Neutrophil (primary cell): ENCODE measurements at regions not wholly inside any gene's neighbourhood (a gene's known extent, or its start where the extent isn't known, plus 50 kb on each side); places are given as distances from the start of the nearest gene placed in this dataset.

Source experiments
- H3K27ac ChIP-seq: fragments of 200-600 bp; sonication (generic); 2 replicates; pipeline ENCODE4 v1.5.1; 2016; ENCODE audit warnings: mild to moderate bottlenecking, moderate library complexity
- H3K27me3 ChIP-seq: fragments of 200-600 bp; sonication (generic); 2 replicates; pipeline ENCODE4 v1.6.0; 2016; ENCODE audit warnings: mild to moderate bottlenecking
- H3K36me3 ChIP-seq: fragments of 200-600 bp; sonication (generic); 2 replicates; pipeline ENCODE4 v1.5.1; 2017
- H3K4me1 ChIP-seq, 2 experiments: fragments of 200-600 bp in 1 of 2; sonication (generic) in 1 of 2; 1 replicate in 1 of 2; 2 replicates in 1 of 2; pipeline versions ENCODE4 v1.5.1 to v1.6.1; 2013 to 2016; ENCODE audit warnings: low read depth in 1 of 2, low read length in 1 of 2, mild to moderate bottlenecking in 1 of 2, moderate library complexity in 1 of 2; ENCODE audit not compliant: control insufficient read depth in 1 of 2, insufficient read depth in 1 of 2
- H3K4me3 ChIP-seq, 2 experiments: fragments of 200-600 bp in 1 of 2; sonication (generic) in 1 of 2; 1 replicate in 1 of 2; 2 replicates in 1 of 2; pipeline ENCODE4 v1.5.1; 2013 to 2016; ENCODE audit warnings: low read depth in 1 of 2, low read length in 1 of 2, mild to moderate bottlenecking in 1 of 2, moderate library complexity in 1 of 2
- H3K9me3 ChIP-seq: fragments of 200-600 bp; sonication (generic); 2 replicates; pipeline ENCODE4 v1.5.1; 2016
- TF ChIP-seq, protein P1 (sequence below): fragments of 200-600 bp; sonication (generic); IDR thresholded peaks from 2 replicates; pipeline ENCODE4 v1.5.1; 2016; ENCODE audit warnings: antibody characterized with exemption

DNA sequence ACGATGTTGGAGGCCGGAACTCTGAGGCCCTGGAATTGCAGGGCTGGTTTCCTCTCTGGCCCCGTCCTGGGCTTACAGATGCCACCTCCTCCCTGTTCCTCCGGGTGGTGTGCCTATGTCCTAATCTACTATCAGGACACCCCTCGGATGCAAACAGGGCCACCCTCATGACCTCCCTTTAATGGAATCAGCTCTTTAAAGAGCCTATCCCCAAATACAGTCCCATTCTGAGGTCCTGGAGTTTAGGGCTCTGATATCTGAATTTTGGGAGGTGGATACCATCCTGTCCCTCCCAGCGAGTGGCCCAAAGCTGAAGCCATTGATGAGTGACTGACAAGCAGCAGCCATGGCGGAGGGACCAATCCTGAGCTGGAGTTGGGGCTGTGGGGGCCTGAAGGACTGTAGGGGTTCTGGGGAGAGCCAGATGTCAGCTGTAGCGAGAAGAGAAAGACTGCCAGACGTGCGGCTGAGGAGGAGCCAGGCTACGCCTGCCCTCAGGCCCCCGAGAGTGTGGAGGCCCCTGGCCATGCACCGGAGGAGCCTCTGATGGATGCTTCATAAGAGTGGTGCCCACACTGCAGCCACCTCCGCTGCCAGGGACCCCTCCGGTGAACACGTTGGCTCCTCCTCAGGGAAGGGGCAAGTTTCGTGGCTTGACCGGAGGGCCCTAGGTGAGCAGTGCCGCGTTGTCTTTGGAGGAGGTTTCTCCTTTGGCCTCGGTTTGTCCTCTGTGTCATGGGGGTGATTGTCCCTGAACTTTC lies 100.2 kb downstream of the KIF26A start:
- no peaks in the 10 kb centered on the region for H3K27me3 ChIP-seq
- H3K9me3 ChIP-seq = peaks cover 5% of the 10 kb centered on the region
- H3K4me1 ChIP-seq = no peaks in the 10 kb centered on the region
- no peak overlapping the region for H3K27ac ChIP-seq
- no peak overlapping the region for H3K4me3 ChIP-seq
- no peaks in the 10 kb centered on the region for H3K36me3 ChIP-seq
- TF ChIP-seq, protein P1, sequence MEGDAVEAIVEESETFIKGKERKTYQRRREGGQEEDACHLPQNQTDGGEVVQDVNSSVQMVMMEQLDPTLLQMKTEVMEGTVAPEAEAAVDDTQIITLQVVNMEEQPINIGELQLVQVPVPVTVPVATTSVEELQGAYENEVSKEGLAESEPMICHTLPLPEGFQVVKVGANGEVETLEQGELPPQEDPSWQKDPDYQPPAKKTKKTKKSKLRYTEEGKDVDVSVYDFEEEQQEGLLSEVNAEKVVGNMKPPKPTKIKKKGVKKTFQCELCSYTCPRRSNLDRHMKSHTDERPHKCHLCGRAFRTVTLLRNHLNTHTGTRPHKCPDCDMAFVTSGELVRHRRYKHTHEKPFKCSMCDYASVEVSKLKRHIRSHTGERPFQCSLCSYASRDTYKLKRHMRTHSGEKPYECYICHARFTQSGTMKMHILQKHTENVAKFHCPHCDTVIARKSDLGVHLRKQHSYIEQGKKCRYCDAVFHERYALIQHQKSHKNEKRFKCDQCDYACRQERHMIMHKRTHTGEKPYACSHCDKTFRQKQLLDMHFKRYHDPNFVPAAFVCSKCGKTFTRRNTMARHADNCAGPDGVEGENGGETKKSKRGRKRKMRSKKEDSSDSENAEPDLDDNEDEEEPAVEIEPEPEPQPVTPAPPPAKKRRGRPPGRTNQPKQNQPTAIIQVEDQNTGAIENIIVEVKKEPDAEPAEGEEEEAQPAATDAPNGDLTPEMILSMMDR = no peak

DNA sequence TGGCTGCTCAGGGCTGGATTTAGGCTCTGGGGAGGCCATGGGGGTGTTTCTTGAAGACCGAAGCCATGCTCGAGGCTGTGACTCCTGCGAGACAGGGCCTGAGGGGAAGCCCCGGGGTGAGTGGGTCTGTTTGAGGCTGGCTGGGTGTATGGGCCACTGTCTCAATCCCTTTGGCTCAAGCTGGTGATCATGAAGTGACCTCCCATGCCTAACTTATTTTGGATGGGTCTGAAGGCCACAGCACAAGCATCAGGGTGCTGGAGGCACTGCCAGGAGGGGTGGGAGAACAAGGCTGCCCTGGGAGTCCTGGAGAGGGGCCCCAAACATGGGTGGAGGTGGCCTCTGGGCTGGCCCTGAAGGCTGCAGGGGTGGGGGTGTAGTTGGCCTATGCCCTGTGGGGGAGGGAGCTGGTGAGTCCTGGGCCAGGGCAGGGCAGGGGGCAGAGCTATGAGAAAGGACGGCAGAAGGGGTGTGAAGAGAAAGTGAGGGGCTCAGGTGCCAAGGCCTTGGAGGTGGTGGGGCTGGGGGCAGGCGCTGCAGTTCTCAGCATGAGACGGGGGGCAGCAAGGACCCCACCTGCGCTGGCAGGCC lies 100.9 kb downstream of the KIF26A start:
- H3K9me3 ChIP-seq = peaks cover 5% of the 10 kb centered on the region
- H3K4me3 ChIP-seq = no peak overlapping the region
- no peaks in the 10 kb centered on the region for H3K27me3 ChIP-seq
- no peak overlapping the region for H3K27ac ChIP-seq
- H3K4me1 ChIP-seq = no peaks in the 10 kb centered on the region
- H3K36me3 ChIP-seq = no peaks in the 10 kb centered on the region
- TF ChIP-seq, protein P1 = no peak

DNA sequence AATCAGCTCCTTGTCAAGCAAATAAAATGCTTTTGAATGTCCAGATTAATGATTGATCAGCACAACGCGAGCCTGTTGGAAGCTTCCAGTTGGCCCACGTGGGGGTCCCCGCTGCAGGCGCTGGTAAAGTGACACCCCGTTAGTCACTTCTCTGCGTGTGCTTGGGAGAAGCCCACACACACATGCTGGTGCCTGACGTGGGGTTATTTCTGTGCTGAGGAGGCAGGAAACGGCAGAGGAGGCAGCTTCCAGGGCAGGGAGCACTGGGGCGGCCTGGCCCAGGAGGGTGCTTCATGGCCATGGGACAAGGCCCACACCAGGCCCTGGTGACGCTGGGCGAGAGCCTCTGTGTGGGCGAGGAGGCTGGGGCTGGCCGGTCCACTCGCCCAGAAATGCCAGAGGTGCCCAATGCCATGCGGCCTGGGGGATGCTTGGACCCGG lies 101.5 kb downstream of the KIF26A start:
- TF ChIP-seq, protein P1 = no peak

DNA sequence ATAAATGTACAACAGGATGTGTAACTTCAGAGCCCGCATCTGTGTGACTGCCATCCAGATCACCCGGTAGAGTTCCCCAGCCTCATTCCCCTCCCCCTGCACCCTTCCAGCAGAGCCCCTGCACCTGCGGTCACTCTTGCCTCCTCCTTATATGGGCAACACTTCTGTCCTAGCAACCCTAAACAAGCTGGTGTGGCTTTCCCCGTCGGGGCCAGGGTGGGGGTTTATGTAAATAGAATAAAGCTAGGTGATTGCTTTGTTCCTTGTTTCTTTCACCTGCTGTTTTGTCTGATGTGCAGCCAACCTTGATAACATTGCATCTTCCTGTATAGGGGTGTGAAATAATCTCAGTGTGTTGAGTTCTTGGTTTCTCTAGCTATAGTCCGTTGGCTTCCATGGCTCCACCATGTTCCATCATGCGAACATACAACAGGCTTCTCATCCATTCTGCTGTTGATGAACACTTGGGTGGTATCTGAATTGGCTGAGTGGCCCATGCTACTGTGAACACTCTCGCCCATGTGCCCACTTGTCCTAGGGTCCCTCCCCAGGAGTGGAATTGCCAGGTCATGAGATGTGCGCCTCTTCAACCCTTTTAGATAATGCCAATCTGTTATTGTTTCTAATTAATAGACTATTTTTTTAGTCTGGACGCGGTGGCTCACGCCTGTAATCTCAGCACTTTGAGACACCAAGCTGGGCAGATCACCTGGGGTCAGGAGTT lies 102.2 kb downstream of the KIF26A start:
- H3K36me3 ChIP-seq = no peaks in the 10 kb centered on the region
- H3K27ac ChIP-seq = no peak overlapping the region
- H3K9me3 ChIP-seq = peaks cover 5% of the 10 kb centered on the region
- H3K4me1 ChIP-seq = no peaks in the 10 kb centered on the region
- TF ChIP-seq, protein P1 = no peak
- H3K27me3 ChIP-seq = no peaks in the 10 kb centered on the region
- no peak overlapping the region for H3K4me3 ChIP-seq

More for the DNA sequence above, 101.5 kb downstream of the KIF26A start:
- Histone ChIP-seq H3K9me3 (peaks cover 5% of the 10 kb centered on the region), H3K4me3 (no peak overlapping the region), H3K36me3 (no peaks in the 10 kb centered on the region), H3K4me1 (no peaks in the 10 kb centered on the region), H3K27ac (no peak overlapping the region), H3K27me3 (no peaks in the 10 kb centered on the region)

DNA sequence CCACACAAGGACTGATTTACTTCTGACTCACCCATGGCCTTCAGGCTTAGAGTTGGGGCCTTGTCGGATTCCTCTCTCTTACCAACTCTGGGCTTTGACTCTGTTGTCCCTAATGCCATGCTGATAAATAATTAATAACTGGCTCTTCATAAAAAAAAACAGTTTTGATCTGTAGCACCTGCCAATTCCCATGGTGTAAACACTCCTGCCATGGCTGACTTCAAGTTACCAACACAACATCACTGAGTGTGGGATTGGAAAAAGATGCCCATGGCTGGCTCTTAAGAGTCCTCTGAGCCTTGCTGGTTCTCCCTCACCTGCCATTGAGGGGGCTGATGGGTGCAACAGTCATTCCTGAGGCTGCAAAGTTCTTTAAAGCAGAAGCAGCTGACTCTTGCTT lies 104.8 kb downstream of the KIF26A start:
- no peaks in the 10 kb centered on the region for H3K27me3 ChIP-seq
- no peak overlapping the region for H3K4me3 ChIP-seq
- TF ChIP-seq, protein P1 = no peak
- no peaks in the 10 kb centered on the region for H3K4me1 ChIP-seq
- no peaks in the 10 kb centered on the region for H3K9me3 ChIP-seq
- no peaks in the 10 kb centered on the region for H3K36me3 ChIP-seq
- H3K27ac ChIP-seq = no peak overlapping the region
